HUES64 (cell line): ENCODE measurements at regions not wholly inside any gene's neighbourhood (a gene's known extent, or its start where the extent isn't known, plus 50 kb on each side); places are given as distances from the start of the nearest gene placed in this dataset.

Experiments used
- H3K27ac ChIP-seq: 2 replicates; pipeline ENCODE4 v1.7.0; 2013; ENCODE audit warnings: low read depth, low read length, inconsistent platforms
- H3K27me3 ChIP-seq: 2 replicates; pipeline ENCODE4 v1.6.1; 2013; ENCODE audit warnings: mild to moderate bottlenecking, low read length; ENCODE audit not compliant: insufficient read depth
- H3K36me3 ChIP-seq: 2 replicates; pipeline ENCODE4 v1.6.1; 2013; ENCODE audit warnings: mild to moderate bottlenecking, low read length; ENCODE audit not compliant: insufficient read depth
- H3K4me1 ChIP-seq: 2 replicates; pipeline ENCODE4 v1.6.1; 2013; ENCODE audit warnings: mild to moderate bottlenecking, low read length, moderate library complexity; ENCODE audit not compliant: insufficient read depth
- H3K4me3 ChIP-seq: 2 replicates; pipeline ENCODE4 v1.5.1; 2013; ENCODE audit warnings: mild to moderate bottlenecking, low read length, moderate library complexity
- H3K9ac ChIP-seq: 2 replicates; pipeline ENCODE4 v1.6.1; 2013; ENCODE audit warnings: mild to moderate bottlenecking, low read depth, low read length
- H3K9me3 ChIP-seq: 2 replicates; pipeline ENCODE4 v1.6.1; 2013; ENCODE audit warnings: low read depth, low read length; ENCODE audit not compliant: insufficient read depth
- WGBS: fragments of 150-250, 120-280 bp; methylation state at CpG from one replicate; pipeline ENCODE4 v1.1.7; 2013; ENCODE audit warnings: missing lambda C conversion rate; 5-methylcytosine and 5-hydroxymethylcytosine counted together

- H3K4me3 ChIP-seq = no peak overlapping the region
- no peaks in the 10 kb centered on the region for H3K9me3 ChIP-seq
- no peak overlapping the region for H3K9ac ChIP-seq
- no peak overlapping the region for H3K27ac ChIP-seq
- H3K36me3 ChIP-seq = no peaks in the 10 kb centered on the region
- no peaks in the 10 kb centered on the region for H3K27me3 ChIP-seq
- no peaks in the 10 kb centered on the region for H3K4me1 ChIP-seq
- WGBS = 88% methylated on average over 5 of the region's 5 CpGs
Observed at GRCh38 chr17:65444049-65444448, 117.4 kb downstream of the AXIN2 start.

DNA sequence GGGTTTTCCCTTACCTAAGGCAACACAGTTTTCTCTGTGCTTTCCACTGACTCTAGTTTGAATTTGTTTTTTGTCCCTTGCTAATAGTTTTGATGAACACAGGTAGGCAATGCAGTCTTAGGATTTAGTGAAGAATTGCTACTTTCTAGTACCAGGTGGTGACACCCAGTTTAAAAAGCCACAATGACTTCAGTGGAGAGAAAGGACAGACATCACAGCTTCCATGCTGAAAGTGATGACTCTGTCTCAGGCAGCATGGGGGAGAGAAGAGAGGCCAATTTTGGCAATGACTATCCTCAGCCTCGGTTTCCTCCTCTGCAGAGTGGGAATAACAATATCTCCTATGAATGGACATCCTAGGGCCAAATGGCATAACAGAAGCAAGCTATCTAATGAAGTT lies 118.8 kb downstream of the AXIN2 start:
- no peaks in the 10 kb centered on the region for H3K4me1 ChIP-seq
- 100% methylated on average over 1 of the region's 1 CpG for WGBS
- H3K4me3 ChIP-seq = no peak overlapping the region
- no peaks in the 10 kb centered on the region for H3K36me3 ChIP-seq
- H3K27ac ChIP-seq = no peak overlapping the region
- H3K9ac ChIP-seq = no peak overlapping the region
- no peaks in the 10 kb centered on the region for H3K9me3 ChIP-seq
- H3K27me3 ChIP-seq = no peaks in the 10 kb centered on the region

DNA sequence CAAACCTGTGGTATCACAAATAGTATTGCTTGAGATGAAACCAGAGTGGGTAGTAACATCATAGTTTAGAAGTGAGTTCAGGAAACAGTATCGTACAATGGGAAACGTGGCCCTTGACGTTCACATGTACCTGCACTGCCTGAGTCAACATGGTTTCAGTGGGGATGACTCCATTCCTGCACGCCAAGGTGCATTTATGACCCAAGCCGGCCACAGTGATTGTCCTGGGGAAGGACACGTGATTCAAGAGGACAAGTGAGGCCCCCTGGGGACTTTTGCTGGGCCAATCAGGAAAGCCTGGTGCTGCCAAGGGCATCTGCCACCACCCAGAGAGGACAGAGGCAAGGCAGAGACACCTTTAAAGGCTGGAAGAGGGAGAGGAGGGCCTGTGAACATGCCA lies 119.2 kb downstream of the AXIN2 start:
- no peaks in the 10 kb centered on the region for H3K4me1 ChIP-seq
- H3K27ac ChIP-seq = no peak overlapping the region
- no peak overlapping the region for H3K4me3 ChIP-seq
- H3K27me3 ChIP-seq = no peaks in the 10 kb centered on the region
- no peak overlapping the region for H3K9ac ChIP-seq
- 87% methylated on average over 6 of the region's 6 CpGs for WGBS
- H3K9me3 ChIP-seq = no peaks in the 10 kb centered on the region
- no peaks in the 10 kb centered on the region for H3K36me3 ChIP-seq

GRCh38 chr17:65441053-65441605 lies 120.3 kb downstream of the AXIN2 start:
- no peak overlapping the region for H3K27ac ChIP-seq
- 94% methylated on average over 2 of the region's 2 CpGs for WGBS

DNA sequence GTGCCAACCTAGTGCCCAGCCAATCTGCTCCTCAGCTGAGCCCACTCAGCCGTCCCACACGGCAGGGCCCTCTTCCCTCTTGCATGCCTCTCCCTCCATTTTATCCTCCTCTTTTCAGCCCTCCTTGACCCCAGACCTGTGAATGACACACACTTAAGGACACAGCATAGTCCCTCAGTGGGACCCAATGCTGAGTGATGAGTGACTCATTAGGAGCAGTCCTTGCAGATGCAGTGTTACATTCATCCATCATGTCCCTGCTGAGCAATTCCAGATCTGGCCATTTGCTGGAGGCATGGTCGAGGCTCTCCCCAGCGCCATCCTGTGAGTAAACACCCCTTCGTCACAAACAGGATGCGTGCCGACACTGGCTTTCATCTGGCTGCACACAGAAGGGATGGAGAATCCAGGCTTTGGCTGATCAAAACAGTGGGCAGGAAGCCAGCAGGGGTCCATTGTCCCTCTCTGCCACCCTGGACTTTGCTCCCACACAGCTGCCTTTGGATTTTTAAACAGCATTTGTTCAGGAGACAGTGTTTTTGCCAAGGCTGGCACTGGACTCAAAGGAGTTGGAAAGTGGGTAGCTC lies 122.6 kb downstream of the AXIN2 start:
- Histone ChIP-seq H3K4me1 (no peaks in the 10 kb centered on the region), H3K9ac (no peak overlapping the region), H3K27me3 (no peaks in the 10 kb centered on the region), H3K36me3 (no peaks in the 10 kb centered on the region), H3K9me3 (no peaks in the 10 kb centered on the region), H3K4me3 (no peak overlapping the region), H3K27ac (no peak overlapping the region)
- WGBS = 69% methylated on average over 7 of the region's 7 CpGs

More at GRCh38 chr17:65441053-65441605, 120.3 kb downstream of the AXIN2 start:
- no peak overlapping the region for H3K9ac ChIP-seq
- no peaks in the 10 kb centered on the region for H3K4me1 ChIP-seq
- no peaks in the 10 kb centered on the region for H3K27me3 ChIP-seq
- no peak overlapping the region for H3K4me3 ChIP-seq
- no peaks in the 10 kb centered on the region for H3K9me3 ChIP-seq
- H3K36me3 ChIP-seq = no peaks in the 10 kb centered on the region

- Histone ChIP-seq H3K36me3 (no peaks in the 10 kb centered on the region), H3K4me3 (no peak overlapping the region), H3K9me3 (0 out of 2 replicates have a peak, but pooled peaks cover 3% of the 10 kb centered on the region), H3K27me3 (no peaks in the 10 kb centered on the region), H3K4me1 (no peaks in the 10 kb centered on the region), H3K27ac (no peak overlapping the region), H3K9ac (no peak overlapping the region)
- WGBS = 89% methylated on average over 11 of the region's 11 CpGs
Observed at GRCh38 chr17:65438173-65438572, 123.3 kb downstream of the AXIN2 start.

GRCh38 chr17:65436871-65437270 lies 124.6 kb downstream of the AXIN2 start:
- WGBS = 94% methylated on average over 10 of the region's 10 CpGs
- H3K27me3 ChIP-seq = no peaks in the 10 kb centered on the region
- no peak overlapping the region for H3K27ac ChIP-seq
- H3K9me3 ChIP-seq = 0 out of 2 replicates have a peak, but pooled peaks cover 4% of the 10 kb centered on the region
- no peak overlapping the region for H3K9ac ChIP-seq
- H3K4me1 ChIP-seq = no peaks in the 10 kb centered on the region
- H3K4me3 ChIP-seq = no peak overlapping the region
- no peaks in the 10 kb centered on the region for H3K36me3 ChIP-seq

DNA sequence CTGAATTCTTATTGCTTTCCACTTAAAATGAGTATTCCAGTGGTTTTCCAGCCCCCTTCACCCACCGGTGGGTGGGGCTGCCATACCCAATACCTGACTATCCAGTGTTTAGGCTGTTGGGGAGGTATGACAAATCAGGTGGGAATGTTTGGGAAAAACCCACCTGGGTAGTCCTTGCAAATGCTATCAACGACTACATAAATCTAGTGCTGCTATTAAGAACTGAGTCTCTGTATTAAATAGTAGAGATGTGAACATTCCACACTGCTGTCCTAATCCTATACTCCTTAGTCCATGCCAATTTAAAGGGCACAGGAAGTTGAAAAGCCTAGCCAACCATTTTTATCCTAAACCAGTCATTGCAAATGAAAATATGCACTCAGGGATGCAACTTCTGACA lies 126.6 kb downstream of the AXIN2 start:
- no peaks in the 10 kb centered on the region for H3K27me3 ChIP-seq
- no peaks in the 10 kb centered on the region for H3K36me3 ChIP-seq
- WGBS = 89% methylated on average over 1 of the region's 2 CpGs

GRCh38 chr17:65434251-65434650 lies 127.2 kb downstream of the AXIN2 start:
- H3K36me3 ChIP-seq = no peaks in the 10 kb centered on the region
- no peaks in the 10 kb centered on the region for H3K27me3 ChIP-seq
- no peak overlapping the region for H3K9ac ChIP-seq
- no peaks in the 10 kb centered on the region for H3K4me1 ChIP-seq
- 93% methylated on average over 7 of the region's 7 CpGs for WGBS
- 0 out of 2 replicates have a peak, but pooled peaks cover 4% of the 10 kb centered on the region for H3K9me3 ChIP-seq
- no peak overlapping the region for H3K4me3 ChIP-seq
- H3K27ac ChIP-seq = no peak overlapping the region

More for the DNA sequence above, 126.6 kb downstream of the AXIN2 start:
- Histone ChIP-seq H3K9me3 (0 out of 2 replicates have a peak, but pooled peaks cover 4% of the 10 kb centered on the region), H3K4me3 (no peak overlapping the region), H3K9ac (no peak overlapping the region), H3K27ac (no peak overlapping the region), H3K4me1 (no peaks in the 10 kb centered on the region)

DNA sequence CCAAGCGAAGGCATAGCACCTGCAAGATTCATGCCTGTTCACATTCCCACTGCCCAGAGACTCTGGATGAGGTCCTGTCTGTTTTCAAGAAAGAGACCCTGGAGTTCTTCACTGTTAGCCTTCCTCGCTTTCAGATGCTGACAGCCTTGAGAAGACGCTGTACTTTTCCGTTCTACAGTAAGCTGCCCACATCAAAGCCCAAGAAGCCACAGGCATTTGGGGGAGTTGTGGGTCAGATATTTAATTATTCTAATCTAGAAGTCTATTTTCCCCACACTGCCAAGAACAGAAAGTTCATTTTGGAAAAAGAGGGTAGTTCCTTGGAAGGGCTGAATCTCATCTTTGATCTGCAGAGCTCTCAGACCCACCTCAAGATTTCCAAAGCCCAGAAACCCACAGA lies 127.9 kb downstream of the AXIN2 start:
- Histone ChIP-seq H3K9ac (no peak overlapping the region), H3K9me3 (0 out of 2 replicates have a peak, but pooled peaks cover 4% of the 10 kb centered on the region), H3K4me1 (no peaks in the 10 kb centered on the region), H3K27me3 (no peaks in the 10 kb centered on the region), H3K4me3 (no peak overlapping the region), H3K36me3 (no peaks in the 10 kb centered on the region), H3K27ac (no peak overlapping the region)
- WGBS = 92% methylated on average over 4 of the region's 4 CpGs

DNA sequence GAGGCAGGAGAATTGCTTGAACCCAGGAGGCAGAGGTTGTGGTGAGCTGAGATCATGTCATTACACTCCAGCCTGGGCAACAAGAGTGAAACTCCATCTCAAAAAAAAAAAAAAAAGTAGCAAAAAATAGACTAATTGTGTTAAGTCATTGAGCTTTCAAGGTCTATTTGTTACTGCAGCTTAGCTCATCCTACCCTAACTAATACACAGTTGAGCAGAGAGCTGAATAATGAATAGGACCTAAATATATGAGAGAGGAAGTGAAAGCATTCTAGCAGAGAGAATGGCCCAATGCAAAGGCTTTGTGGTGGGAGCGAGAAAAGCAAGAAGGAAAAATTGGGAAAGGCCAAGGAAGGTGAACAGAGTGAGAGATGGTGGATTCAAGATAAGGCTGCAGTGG lies 128.3 kb downstream of the AXIN2 start:
- Histone ChIP-seq H3K4me1 (no peaks in the 10 kb centered on the region), H3K36me3 (no peaks in the 10 kb centered on the region), H3K9ac (no peak overlapping the region), H3K9me3 (0 out of 2 replicates have a peak, but pooled peaks cover 4% of the 10 kb centered on the region), H3K4me3 (no peak overlapping the region), H3K27ac (no peak overlapping the region), H3K27me3 (no peaks in the 10 kb centered on the region)
- 92% methylated on average over 1 of the region's 1 CpG for WGBS
